ENCODE measurements at regions not wholly inside any gene's neighbourhood (a gene's known extent, or its start where the extent isn't known, plus 50 kb on each side); places are given as distances from the start of the nearest gene placed in this dataset.

- no peak for TF ChIP-seq POLR2A (IDR thresholded peaks at IDR 0.05)
- TF ChIP-seq CTCF (IDR thresholded peaks at IDR 0.05) = no peak
- TF ChIP-seq EP300 (IDR thresholded peaks at IDR 0.05) = no peak
Observed at GRCh38 chr3:177251755-177252154, 54.5 kb upstream of the TBL1XR1 start.
